Mesenchymal stem cell (in vitro differentiated cells and primary cell): ENCODE measurements at regions not wholly inside any gene's neighbourhood (a gene's known extent, or its start where the extent isn't known, plus 50 kb on each side); places are given as distances from the start of the nearest gene placed in this dataset.

Experiments
- DNase-seq: peaks from one replicate; pipeline ENCODE4 v3.0.0-alpha.2; 2013
- H2AFZ ChIP-seq: one replicate; pipeline ENCODE4 v1.6.1; 2013; ENCODE audit warnings: low read depth, mild to moderate bottlenecking, control low read depth, inconsistent platforms, low read length, moderate library complexity
- H2AK5ac ChIP-seq: 2 replicates; pipeline ENCODE4 v1.6.1; 2013; ENCODE audit warnings: low read length, moderate library complexity, mild to moderate bottlenecking, inconsistent platforms; ENCODE audit not compliant: severe bottlenecking
- H2BK120ac ChIP-seq: one replicate; pipeline ENCODE4 v1.6.1; 2013; ENCODE audit warnings: low read depth, mild to moderate bottlenecking, inconsistent platforms, low read length, moderate library complexity
- H2BK12ac ChIP-seq, 2 experiments: one replicate each; pipeline ENCODE4 v1.6.1; 2013; ENCODE audit warnings: inconsistent platforms in 2 of 2, low read length in 2 of 2, mild to moderate bottlenecking in 2 of 2, moderate library complexity in 2 of 2, control low read depth in 1 of 2
- H2BK15ac ChIP-seq: one replicate; pipeline ENCODE4 v1.6.1; 2013; ENCODE audit warnings: mild to moderate bottlenecking, low read depth, inconsistent platforms; ENCODE audit not compliant: poor library complexity, severe bottlenecking
- H2BK5ac ChIP-seq: 2 replicates; pipeline ENCODE4 v1.6.1; 2013; ENCODE audit warnings: low read depth, mild to moderate bottlenecking, low read length, control low read depth, inconsistent platforms; ENCODE audit not compliant: poor library complexity, severe bottlenecking
- H3K14ac ChIP-seq, 2 experiments: one replicate each; pipeline ENCODE4 v1.6.1; 2013; ENCODE audit warnings: inconsistent platforms in 2 of 2, low read length in 2 of 2, control low read depth in 1 of 2, mild to moderate bottlenecking in 1 of 2, moderate library complexity in 1 of 2
- H3K18ac ChIP-seq, 2 experiments: one replicate each; pipeline ENCODE4 v1.6.1; 2013; ENCODE audit warnings: inconsistent platforms in 2 of 2, low read length in 2 of 2, control low read depth in 1 of 2, low read depth in 1 of 2, mild to moderate bottlenecking in 1 of 2
- H3K23ac ChIP-seq, 2 experiments: one replicate each; pipeline ENCODE4 v1.6.1; 2013; ENCODE audit warnings: inconsistent platforms in 2 of 2, low read length in 2 of 2, mild to moderate bottlenecking in 2 of 2, moderate library complexity in 2 of 2, control low read depth in 1 of 2
- H3K27ac ChIP-seq: 2 replicates; pipeline ENCODE4 v1.5.1; 2013; ENCODE audit warnings: mild to moderate bottlenecking, moderate library complexity, low read length, control low read depth, inconsistent platforms; ENCODE audit not compliant: poor library complexity, severe bottlenecking
- H3K27me3 ChIP-seq, 2 experiments: 2 replicates each; pipeline versions ENCODE4 v1.6.1 to v1.7.0; 2013; ENCODE audit warnings: low read length in 2 of 2, mild to moderate bottlenecking in 2 of 2, moderate library complexity in 2 of 2, control low read depth in 1 of 2, inconsistent platforms in 1 of 2; ENCODE audit not compliant: control insufficient read depth in 1 of 2, insufficient read depth in 1 of 2
- H3K36me3 ChIP-seq, 2 experiments: 2 replicates each; pipeline versions ENCODE4 v1.6.1 to v1.7.0; 2013; ENCODE audit warnings: low read length in 2 of 2, control low read depth in 1 of 2, inconsistent platforms in 1 of 2, low read depth in 1 of 2, mild to moderate bottlenecking in 1 of 2; ENCODE audit not compliant: insufficient read depth in 2 of 2, control insufficient read depth in 1 of 2
- H3K4ac ChIP-seq, 2 experiments: one replicate each; pipeline ENCODE4 v1.6.1; 2013; ENCODE audit warnings: inconsistent platforms in 2 of 2, low read length in 2 of 2, mild to moderate bottlenecking in 2 of 2, moderate library complexity in 2 of 2, control low read depth in 1 of 2, low read depth in 1 of 2
- H3K4me1 ChIP-seq: 2 replicates; pipeline ENCODE4 v1.6.1; 2013; ENCODE audit warnings: low read depth, low read length, control low read depth; ENCODE audit not compliant: control insufficient read depth, insufficient read depth
- H3K4me2 ChIP-seq: 2 replicates; pipeline ENCODE4 v1.6.1; 2013; ENCODE audit warnings: low read length, mild to moderate bottlenecking, inconsistent platforms; ENCODE audit not compliant: poor library complexity, severe bottlenecking
- H3K4me3 ChIP-seq, 2 experiments: 2 replicates each; pipeline versions ENCODE4 v1.5.1 to v1.7.0; 2013; ENCODE audit warnings: low read length in 2 of 2, mild to moderate bottlenecking in 2 of 2, control low read depth in 1 of 2, low read depth in 1 of 2; ENCODE audit not compliant: insufficient read depth in 1 of 2
- H3K79me1 ChIP-seq: replicated peaks from 2 replicates; pipeline ENCODE4 v1.6.1; 2013; ENCODE audit warnings: mild to moderate bottlenecking, control low read depth, low read length, inconsistent platforms; ENCODE audit not compliant: poor library complexity, severe bottlenecking
- H3K9ac ChIP-seq: 2 replicates; pipeline ENCODE4 v1.7.0; 2013; ENCODE audit warnings: mild to moderate bottlenecking, low read length, moderate library complexity
- H3K9me3 ChIP-seq: 2 replicates; pipeline ENCODE4 v1.7.0; 2013; ENCODE audit warnings: mild to moderate bottlenecking, low read length; ENCODE audit not compliant: control insufficient read depth
- H4K8ac ChIP-seq: one replicate; pipeline ENCODE4 v1.6.1; 2013; ENCODE audit warnings: inconsistent platforms, mild to moderate bottlenecking, low read length, moderate library complexity
- H4K91ac ChIP-seq: one replicate; pipeline ENCODE4 v1.6.1; 2013; ENCODE audit warnings: mild to moderate bottlenecking, low read length, inconsistent platforms
- whole genome bisulfite sequencing: methylation state at CpG from one replicate; pipeline ENCODE4 v1.1.7; 2013; ENCODE audit warnings: mixed read lengths; 5-methylcytosine and 5-hydroxymethylcytosine counted together

DNA sequence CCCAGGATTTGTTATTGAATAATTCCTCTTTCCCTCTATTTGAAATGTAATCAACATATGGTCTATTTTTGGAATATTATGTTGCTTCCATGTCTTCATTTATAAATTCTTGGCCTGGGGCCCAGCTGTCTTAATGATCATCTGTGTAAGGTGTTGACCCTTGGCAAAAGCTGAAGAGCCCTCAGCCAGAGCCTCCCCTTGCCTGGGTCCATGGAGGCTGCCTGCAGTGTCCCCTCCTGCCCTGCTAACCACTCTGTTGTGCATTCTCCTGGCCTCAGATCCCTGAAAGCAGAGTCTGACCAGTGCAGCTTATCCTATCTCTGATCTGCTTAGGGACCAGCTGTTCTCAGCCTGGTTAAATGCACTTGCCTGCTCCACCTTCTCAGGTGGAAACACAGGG lies 226.1 kb upstream of the APCDD1 start:
- Histone ChIP-seq H4K91ac (peak overlapping the region; percentile 34), H3K4ac (peak overlapping the region in 1 of 2 experiments; percentile 2), H3K18ac (no peak overlapping the region), H2AFZ (no peak overlapping the region), H2AK5ac (no peak overlapping the region), H2BK12ac (no peak overlapping the region), H2BK120ac (no peak overlapping the region), H3K4me2 (no peak overlapping the region), H3K14ac (no peak overlapping the region), H4K8ac (no peak overlapping the region), H3K4me1 (no peaks in the 10 kb centered on the region), H3K9me3 (peaks cover 16% of the 10 kb centered on the region), H3K23ac (no peak overlapping the region), H2BK5ac (no peak overlapping the region), H3K36me3 (no peaks in the 10 kb centered on the region), H3K9ac (no peak overlapping the region), H3K79me1 (no peaks in the 10 kb centered on the region), H3K27ac (no peak overlapping the region), H3K4me3 (no peak overlapping the region), H2BK15ac (no peak overlapping the region), H3K27me3 (no peaks in the 10 kb centered on the region)
- no peak for DNase-seq

DNA sequence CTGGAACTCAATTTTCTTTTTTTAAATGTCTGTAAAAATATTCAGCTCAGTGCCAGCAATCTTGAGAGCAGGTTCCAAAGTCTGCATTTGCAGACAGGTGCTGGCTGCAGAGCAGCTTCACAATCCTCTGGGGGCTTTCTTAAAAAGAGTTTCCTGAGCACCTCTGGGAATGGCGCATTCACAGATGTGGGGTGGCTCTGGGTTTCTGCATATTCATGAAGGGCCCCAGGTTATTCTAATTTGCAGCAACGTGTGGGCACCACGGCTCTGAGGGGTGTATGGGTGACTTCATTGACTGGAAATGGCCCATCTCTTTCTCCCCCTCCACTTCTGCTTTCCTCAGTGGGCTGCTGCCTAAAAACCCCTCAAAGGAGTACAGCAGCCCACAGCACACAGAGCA lies 225.0 kb upstream of the APCDD1 start:
- no peak overlapping the region for H2BK15ac ChIP-seq
- H2BK120ac ChIP-seq: no peak overlapping the region
- peaks cover 16% of the 10 kb centered on the region for H3K9me3 ChIP-seq
- no peak overlapping the region for H2BK5ac ChIP-seq
- H3K4me3 ChIP-seq: peak overlapping the region in 1 of 2 experiments; percentile 36
- H3K14ac ChIP-seq: no peak overlapping the region
- H2AFZ ChIP-seq: no peak overlapping the region
- H4K8ac ChIP-seq: no peak overlapping the region
- no peak overlapping the region for H3K9ac ChIP-seq
- H3K23ac ChIP-seq: no peak overlapping the region
- H2BK12ac ChIP-seq: peak overlapping the region in 1 of 2 experiments; percentile 71
- H3K36me3 ChIP-seq: no peaks in the 10 kb centered on the region
- no peak overlapping the region for H3K4ac ChIP-seq
- H3K4me2 ChIP-seq: no peak overlapping the region
- DNase-seq: no peak
- no peak overlapping the region for H3K18ac ChIP-seq
- H3K79me1 ChIP-seq: no peaks in the 10 kb centered on the region
- no peak overlapping the region for H2AK5ac ChIP-seq
- H4K91ac ChIP-seq: no peak overlapping the region
- 97% methylated on average over 3 of the region's 3 CpGs for WGBS
- H3K27ac ChIP-seq: no peak overlapping the region
- no peaks in the 10 kb centered on the region for H3K27me3 ChIP-seq
- H3K4me1 ChIP-seq: no peaks in the 10 kb centered on the region

DNA sequence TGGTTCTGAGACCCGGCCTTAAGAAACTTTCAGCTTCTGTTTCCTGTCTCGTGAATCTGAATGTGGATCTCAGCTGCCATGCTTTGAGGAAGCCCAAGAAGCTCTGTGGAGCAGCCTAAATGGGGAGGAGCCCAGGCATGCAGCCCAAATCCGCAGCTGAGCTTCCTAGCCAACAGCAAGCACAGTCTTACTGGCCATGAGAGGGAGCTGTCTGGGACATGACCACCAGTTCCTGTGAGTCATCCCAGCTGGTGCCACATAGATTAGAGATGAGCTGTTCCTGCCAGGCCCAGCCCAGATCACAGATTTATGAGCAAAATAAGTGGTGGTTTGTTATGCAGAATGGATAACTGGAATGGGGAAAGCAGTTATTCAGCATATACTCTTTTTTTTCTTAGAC lies 224.4 kb upstream of the APCDD1 start:
- Histone ChIP-seq H3K4me1 (no peaks in the 10 kb centered on the region), H3K79me1 (no peaks in the 10 kb centered on the region), H3K27ac (peak overlapping the region; percentile 1), H3K9me3 (peaks cover 16% of the 10 kb centered on the region), H3K9ac (no peak overlapping the region), H3K18ac (no peak overlapping the region), H2BK5ac (no peak overlapping the region), H2BK120ac (no peak overlapping the region), H4K8ac (peak overlapping the region; percentile 7), H2BK12ac (no peak overlapping the region), H2AFZ (no peak overlapping the region), H3K14ac (no peak overlapping the region), H4K91ac (no peak overlapping the region), H3K27me3 (no peaks in the 10 kb centered on the region), H2BK15ac (peak overlapping the region; percentile 74), H3K4ac (peak overlapping the region in 1 of 2 experiments; percentile 67), H3K4me2 (no peak overlapping the region), H3K4me3 (peak overlapping the region in 1 of 2 experiments; percentile 36), H3K36me3 (no peaks in the 10 kb centered on the region), H3K23ac (no peak overlapping the region), H2AK5ac (no peak overlapping the region)
- 65% methylated on average over 3 of the region's 3 CpGs for WGBS
- DNase-seq: peak; percentile 95

DNA sequence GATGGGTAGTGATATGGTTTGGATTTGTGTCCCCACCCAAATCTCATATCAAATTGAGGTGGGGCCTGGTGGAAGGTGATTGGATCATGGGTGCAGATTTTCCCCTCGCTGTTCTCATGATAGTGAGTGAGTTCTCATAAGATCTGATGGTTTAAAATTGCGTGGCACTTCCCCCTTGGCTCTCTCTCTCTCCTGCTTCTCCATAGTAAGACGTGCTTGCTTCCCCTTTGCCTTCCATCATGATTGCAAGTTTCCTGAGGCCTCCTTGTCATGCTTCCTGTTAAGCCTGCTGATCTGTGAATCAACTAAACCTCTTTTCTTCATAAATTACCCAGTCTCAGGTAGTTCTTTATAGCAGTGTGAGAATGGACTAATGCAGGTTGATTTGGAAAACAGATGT lies 223.2 kb upstream of the APCDD1 start:
- Histone ChIP-seq H2AK5ac (no peak overlapping the region), H3K9ac (no peak overlapping the region), H3K4me1 (no peaks in the 10 kb centered on the region), H3K23ac (no peak overlapping the region), H2BK12ac (no peak overlapping the region), H3K9me3 (peaks cover 16% of the 10 kb centered on the region), H3K4ac (no peak overlapping the region), H2BK5ac (no peak overlapping the region), H3K14ac (no peak overlapping the region), H2BK15ac (no peak overlapping the region), H3K36me3 (no peaks in the 10 kb centered on the region), H3K4me2 (no peak overlapping the region), H3K27ac (no peak overlapping the region), H4K8ac (no peak overlapping the region), H2AFZ (no peak overlapping the region), H4K91ac (no peak overlapping the region), H3K4me3 (no peak overlapping the region), H2BK120ac (no peak overlapping the region), H3K79me1 (no peaks in the 10 kb centered on the region), H3K27me3 (no peaks in the 10 kb centered on the region), H3K18ac (no peak overlapping the region)
- 82% methylated on average over 3 of the region's 3 CpGs for WGBS
- no peak for DNase-seq
